K562 (cell line): ENCODE measurements at regions not wholly inside any gene's neighbourhood (a gene's known extent, or its start where the extent isn't known, plus 50 kb on each side); places are given as distances from the start of the nearest gene placed in this dataset.
A peak's percentile ranks its signal among the peaks of the same experiment; 100 is the strongest.

ENCODE experiments used
- ATAC-seq: fragments of 200-7000 bp; cut with Tn5 transposase; 3 replicates; pipeline ENCODE4 v1.9.1; 2020; ENCODE audit warnings: moderate library complexity
- BruUV-seq: library from RNA; stranded (reverse); fragments of 400-500 nt; replicated peaks from 2 replicates; lab custom pipeline; 2021; lab: Mats Ljungman, UMichigan
- CTCF ChIA-PET: fragments of 300-600 bp; formaldehyde crosslinking; extraction: SDS; loops from one replicate; lab custom pipeline; 2021; ENCODE audit warnings: low intra/inter-chr PET ratio; lab: Yijun Ruan, JAX
- POLR2A ChIA-PET: fragments of 300-600, 350-650 bp; sonication (Branson Sonifier 250); formaldehyde crosslinking; extraction: SDS; loops from one replicate; lab custom pipeline; 2021; ENCODE audit warnings: antibody characterized with exemption, inconsistent platforms; lab: Yijun Ruan, JAX
- DNase-seq, 4 experiments: peaks; one replicate each; pipeline versions ENCODE4 v3.0.0 to v3.0.0-alpha.2; 2011 to 2018; ENCODE audit warnings: low spot score in 3 of 4, mixed read lengths in 3 of 4; ENCODE audit errors: extremely low read depth in 1 of 4
- FAIRE-seq: peaks from 2 replicates; lab custom pipeline; 2011; peaks lifted over from hg19 to GRCh38; lab: Jason Lieb, UNC
- H2AFZ ChIP-seq: 2 replicates; pipeline ENCODE4 v1.6.0; 2011; ENCODE audit warnings: low read depth, low read length, control low read depth, inconsistent platforms
- H3K27ac ChIP-seq: fragments of 200-600 bp; 3 replicates; pipeline ENCODE4 v1.8.0; 2011; ENCODE audit warnings: low read depth, mild to moderate bottlenecking, control low read depth, inconsistent platforms, low read length, moderate library complexity, mixed read lengths; ENCODE audit errors: extremely low read depth
- H3K27me3 ChIP-seq, 2 experiments: fragments of 300-600 bp in 1 of 2; 2 replicates in 1 of 2; 3 replicates in 1 of 2; pipeline versions ENCODE4 v1.6.0 to v1.8.0; 2011; ENCODE audit warnings: inconsistent platforms in 2 of 2, low read length in 2 of 2, mild to moderate bottlenecking in 1 of 2, mixed read lengths in 1 of 2, moderate library complexity in 1 of 2; ENCODE audit not compliant: control insufficient read depth in 2 of 2, insufficient read depth in 2 of 2
- H3K36me3 ChIP-seq: fragments of 300-600 bp; 3 replicates; pipeline ENCODE4 v1.8.0; 2011; ENCODE audit warnings: mild to moderate bottlenecking, low read length, inconsistent platforms; ENCODE audit not compliant: control insufficient read depth, insufficient read depth
- H3K4me1 ChIP-seq, 2 experiments: fragments of 200-600 bp in 1 of 2; replicated peaks in 1 of 2; 2 replicates in 1 of 2; 3 replicates in 1 of 2; pipeline versions ENCODE4 v1.5.1 to v1.8.0; 2011; ENCODE audit warnings: inconsistent platforms in 2 of 2, low read length in 2 of 2, mild to moderate bottlenecking in 1 of 2, mixed read lengths in 1 of 2, moderate library complexity in 1 of 2; ENCODE audit not compliant: control insufficient read depth in 2 of 2, insufficient read depth in 2 of 2
- H3K4me2 ChIP-seq: 2 replicates; pipeline ENCODE4 v1.6.1; 2011; ENCODE audit warnings: low read length, control low read depth, inconsistent platforms, mixed read lengths; ENCODE audit not compliant: insufficient read depth
- H3K4me3 ChIP-seq: fragments of 200-600 bp; sonication (generic), shearing (Covaris generic); 2 replicates; pipeline ENCODE4 v1.5.1; 2016; ENCODE audit warnings: control low read depth, inconsistent platforms
- H3K79me2 ChIP-seq: fragments of 200-600 bp; 3 replicates; pipeline ENCODE4 v1.8.0; 2011; ENCODE audit warnings: low read length, inconsistent platforms; ENCODE audit not compliant: control insufficient read depth, insufficient read depth
- H3K9ac ChIP-seq, 2 experiments: 2 replicates each; pipeline versions ENCODE4 v1.6.0 to v1.6.1; 2011; ENCODE audit warnings: low read depth in 2 of 2, low read length in 2 of 2, control low read depth in 1 of 2, inconsistent platforms in 1 of 2, mild to moderate bottlenecking in 1 of 2, mixed read lengths in 1 of 2; ENCODE audit not compliant: insufficient read depth in 1 of 2
- H3K9me1 ChIP-seq: one replicate; pipeline ENCODE4 v1.6.0; 2011; ENCODE audit warnings: inconsistent platforms, mild to moderate bottlenecking, low read length, moderate library complexity; ENCODE audit not compliant: control insufficient read depth, insufficient read depth
- H3K9me3 ChIP-seq: replicated peaks from 2 replicates; pipeline ENCODE4 v1.5.1; 2011; ENCODE audit warnings: low read depth, low read length, inconsistent platforms; ENCODE audit not compliant: control insufficient read depth, insufficient read depth
- H4K20me1 ChIP-seq: replicated peaks from 2 replicates; pipeline ENCODE4 v1.6.1; 2011; ENCODE audit warnings: low read length, inconsistent platforms, mixed read lengths; ENCODE audit not compliant: control insufficient read depth, insufficient read depth
- C11orf30 ChIP-seq: fragments of 450-650 bp; IDR thresholded peaks from 2 replicates; pipeline ENCODE4 v1.6.1; 2016; ENCODE audit warnings: low read depth, mild to moderate bottlenecking
- MAFF ChIP-seq: IDR thresholded peaks from 2 replicates; pipeline ENCODE4 v1.6.1; 2012; ENCODE audit warnings: low read length, improper control_type of control experiment
- MAFG ChIP-seq: fragments of 450-650 bp; conservative IDR thresholded peaks from 2 replicates; pipeline ENCODE4 v1.6.1; 2016; ENCODE audit warnings: missing genetic modification characterization, missing compliant biosample characterization
- MAFK ChIP-seq: IDR thresholded peaks from 2 replicates; pipeline ENCODE4 v1.6.1; 2011; ENCODE audit warnings: low read length, improper control_type of control experiment
- ZKSCAN1 ChIP-seq: fragments of 150-350 bp; IDR thresholded peaks from 2 replicates; pipeline ENCODE4 v1.6.1; 2016; ENCODE audit warnings: low read depth, low read length
- ZNF316 ChIP-seq: fragments of 450-650 bp; IDR thresholded peaks from 2 replicates; pipeline ENCODE4 v1.6.1; 2016
- ZNF76 ChIP-seq: fragments of 250-450 bp; sonication (Bioruptor Pico); IDR thresholded peaks from 2 replicates; pipeline ENCODE4 v1.4.0; 2020; ENCODE audit warnings: mild to moderate bottlenecking, moderate library complexity, borderline replicate concordance
- WGBS: fragments of 100-300 bp; shearing (Covaris generic); methylation state at CpG from one replicate; pipeline ENCODE4 v1.1.6; 2016; ENCODE audit warnings: low coverage, mixed read lengths; ENCODE audit not compliant: insufficient coverage; ENCODE audit errors: missing lambda C conversion rate; 5-methylcytosine and 5-hydroxymethylcytosine counted together
- in situ Hi-C: fragments of 300-500 bp; cut with MboI; formaldehyde crosslinking; loops from 4 replicates; pipeline ENCODE4 v1.15.0; 2018; ENCODE audit warnings: inconsistent platforms, mixed read lengths
- intact Hi-C: fragments of 100-400 bp; cut with micrococcal nuclease; formaldehyde crosslinking; loops from 2 replicates; pipeline ENCODE4 v1.14.2; 2022
- TF ChIP-seq, protein P1 (sequence below): sonication (generic); formaldehyde crosslinking; IDR thresholded peaks from 2 replicates; pipeline ENCODE4 v1.8.0; 2022; ENCODE audit warnings: missing genetic modification reagents, mild to moderate bottlenecking, borderline replicate concordance
- TF ChIP-seq, protein P2 (sequence below): sonication (generic); formaldehyde crosslinking; IDR thresholded peaks from 2 replicates; pipeline ENCODE4 v1.8.0; 2022; ENCODE audit warnings: mild to moderate bottlenecking, low read depth, missing genetic modification reagents

DNA sequence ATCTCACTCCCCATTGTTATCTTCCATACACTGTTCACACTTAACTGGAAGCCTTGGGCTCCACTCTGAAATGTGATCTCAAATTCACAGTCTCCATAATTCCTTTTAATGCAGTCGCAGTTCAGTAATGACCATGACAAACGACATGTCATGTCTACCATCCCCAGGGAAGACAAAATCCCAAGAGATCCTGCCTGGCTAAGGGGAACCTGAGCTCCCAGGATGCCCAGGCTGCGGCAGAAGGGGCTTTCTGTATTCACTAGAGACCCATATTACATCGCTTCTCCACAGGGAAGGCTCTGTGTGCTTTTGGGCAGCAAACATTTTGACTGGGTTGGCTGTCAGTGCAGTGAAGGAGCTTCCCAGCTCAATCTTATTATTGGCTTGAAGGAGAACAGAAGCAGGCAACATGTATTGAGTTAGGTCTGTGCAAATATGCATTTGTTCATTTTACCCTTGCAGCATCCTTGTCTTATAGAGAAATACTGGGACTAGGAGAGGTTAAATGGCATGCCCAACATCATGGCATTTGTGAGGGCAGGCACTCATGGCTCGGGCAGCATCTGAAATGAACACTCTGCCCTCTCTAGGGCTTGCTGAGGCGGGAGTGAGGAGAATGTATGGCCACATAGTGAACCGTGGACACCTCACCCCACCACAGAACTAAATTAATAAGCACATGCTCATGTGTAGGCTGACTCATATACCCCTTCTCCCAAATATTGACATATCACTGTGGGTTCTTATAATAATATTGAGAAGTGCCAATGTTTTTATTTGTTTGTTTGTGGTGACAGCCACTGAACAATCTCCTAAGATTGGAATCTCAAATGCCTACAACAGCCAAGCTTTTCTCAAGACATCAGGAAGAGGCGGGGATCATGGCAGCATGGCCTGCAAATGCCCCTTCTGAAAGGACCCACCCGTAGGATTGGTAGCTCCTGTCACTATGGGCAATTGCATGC is 141.6 kb upstream of the FOXB1 start (continued):
- TF ChIP-seq, protein P1, sequence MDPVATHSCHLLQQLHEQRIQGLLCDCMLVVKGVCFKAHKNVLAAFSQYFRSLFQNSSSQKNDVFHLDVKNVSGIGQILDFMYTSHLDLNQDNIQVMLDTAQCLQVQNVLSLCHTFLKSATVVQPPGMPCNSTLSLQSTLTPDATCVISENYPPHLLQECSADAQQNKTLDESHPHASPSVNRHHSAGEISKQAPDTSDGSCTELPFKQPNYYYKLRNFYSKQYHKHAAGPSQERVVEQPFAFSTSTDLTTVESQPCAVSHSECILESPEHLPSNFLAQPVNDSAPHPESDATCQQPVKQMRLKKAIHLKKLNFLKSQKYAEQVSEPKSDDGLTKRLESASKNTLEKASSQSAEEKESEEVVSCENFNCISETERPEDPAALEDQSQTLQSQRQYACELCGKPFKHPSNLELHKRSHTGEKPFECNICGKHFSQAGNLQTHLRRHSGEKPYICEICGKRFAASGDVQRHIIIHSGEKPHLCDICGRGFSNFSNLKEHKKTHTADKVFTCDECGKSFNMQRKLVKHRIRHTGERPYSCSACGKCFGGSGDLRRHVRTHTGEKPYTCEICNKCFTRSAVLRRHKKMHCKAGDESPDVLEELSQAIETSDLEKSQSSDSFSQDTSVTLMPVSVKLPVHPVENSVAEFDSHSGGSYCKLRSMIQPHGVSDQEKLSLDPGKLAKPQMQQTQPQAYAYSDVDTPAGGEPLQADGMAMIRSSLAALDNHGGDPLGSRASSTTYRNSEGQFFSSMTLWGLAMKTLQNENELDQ (CRISPR knock-in tag): no peak
- TF ChIP-seq ZKSCAN1 (no peak), ZNF76 (CRISPR knock-in tag) (no peak)
- TF ChIP-seq, all 486 proteins: peak for 0

DNA sequence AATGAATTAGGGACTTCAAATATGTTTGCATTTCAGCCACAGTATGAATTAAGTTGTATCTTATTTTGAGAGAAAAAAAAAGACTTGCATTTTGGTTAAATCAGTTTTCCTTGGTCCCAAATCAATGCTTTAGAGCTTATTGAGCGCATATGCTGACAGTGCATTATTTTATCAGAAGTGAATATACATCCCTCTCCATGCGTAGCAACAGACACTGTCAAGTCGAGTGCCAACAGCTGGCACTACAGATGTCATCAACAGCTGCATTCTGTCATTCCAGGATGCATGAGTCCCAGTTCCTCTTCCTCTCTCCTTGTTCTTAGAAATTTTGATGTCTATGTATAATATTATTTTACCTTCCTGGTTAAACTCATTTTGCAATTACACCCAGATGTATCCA is 156.1 kb upstream of the FOXB1 start:
- H3K9me3 ChIP-seq: no peaks in the 10 kb centered on the region
- no peak overlapping the region for H3K9ac ChIP-seq
- H3K4me2 ChIP-seq: no peak overlapping the region
- FAIRE-seq: no peak
- peaks cover 0 to 8% of the 10 kb centered on the region in 2 experiments; a peak in 1 of 5 replicates for H3K27me3 ChIP-seq
- DNase-seq: no peak
- in situ Hi-C loops: no loop called here
- no peak overlapping the region for H3K27ac ChIP-seq
- intact Hi-C loops: no loop called here
- H3K4me3 ChIP-seq: no peak overlapping the region
- H4K20me1 ChIP-seq: no peaks in the 10 kb centered on the region
- peak; percentile 85 for TF ChIP-seq ZNF316
- peak; percentile 90 for TF ChIP-seq MAFK
- TF ChIP-seq MAFF: peak; percentile 88
- TF ChIP-seq MAFG (tag): peak; percentile 81
- TF ChIP-seq, protein P2, sequence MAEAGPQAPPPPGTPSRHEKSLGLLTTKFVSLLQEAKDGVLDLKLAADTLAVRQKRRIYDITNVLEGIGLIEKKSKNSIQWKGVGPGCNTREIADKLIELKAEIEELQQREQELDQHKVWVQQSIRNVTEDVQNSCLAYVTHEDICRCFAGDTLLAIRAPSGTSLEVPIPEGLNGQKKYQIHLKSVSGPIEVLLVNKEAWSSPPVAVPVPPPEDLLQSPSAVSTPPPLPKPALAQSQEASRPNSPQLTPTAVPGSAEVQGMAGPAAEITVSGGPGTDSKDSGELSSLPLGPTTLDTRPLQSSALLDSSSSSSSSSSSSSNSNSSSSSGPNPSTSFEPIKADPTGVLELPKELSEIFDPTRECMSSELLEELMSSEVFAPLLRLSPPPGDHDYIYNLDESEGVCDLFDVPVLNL (CRISPR knock-in tag): no peak
- TF ChIP-seq C11orf30: peak; percentile 65
- H3K79me2 ChIP-seq: no peaks in the 10 kb centered on the region
- no peaks in the 10 kb centered on the region for H3K36me3 ChIP-seq
- CTCF ChIA-PET: no interaction called here
- POLR2A ChIA-PET: interaction anchor here (0.7 kb wide), 1 partner anchor 150 kb away, joined by 3 read pairs; no protein-coding TSS in a partner anchor
- WGBS: 0% methylated on average over 3 of the region's 3 CpGs
- no peak for ATAC-seq
- H3K9me1 ChIP-seq: no peaks in the 10 kb centered on the region
- no peak overlapping the region for H2AFZ ChIP-seq
- BruUV-seq: no TSS peak
- no peaks in the 10 kb centered on the region for H3K4me1 ChIP-seq
